ENCODE measurements at regions not wholly inside any gene's neighbourhood (a gene's known extent, or its start where the extent isn't known, plus 50 kb on each side); places are given as distances from the start of the nearest gene placed in this dataset.
A peak's percentile ranks its signal among the peaks of the same experiment; 100 is the strongest.

- Mint-ChIP-seq H3K4me3 (no peak overlapping the region), H3K27me3 (peaks cover 1% of the 10 kb centered on the region), H3K4me1 (peaks cover 1% of the 10 kb centered on the region), H3K27ac (no peak overlapping the region), H3K36me3 (peaks cover 2% of the 10 kb centered on the region), H3K9me3 (peaks cover 7% of the 10 kb centered on the region)
- POLR2A ChIA-PET: no interaction called here
- ATAC-seq (ENCODE audit: low read depth) (no peak), DNase-seq (no peak)
Observed at GRCh38 chr6:14246876-14247275, 129.3 kb downstream of the CD83 start.

GRCh38 chr6:14250573-14250972 lies 133.0 kb downstream of the CD83 start:
- H3K4me3 Mint-ChIP-seq: no peak overlapping the region
- POLR2A ChIA-PET: no interaction called here
- ATAC-seq (ENCODE audit: low read depth): no peak
- peaks cover 9% of the 10 kb centered on the region for H3K9me3 Mint-ChIP-seq
- H3K27ac Mint-ChIP-seq: no peak overlapping the region
- H3K36me3 Mint-ChIP-seq: peaks cover 3% of the 10 kb centered on the region
- DNase-seq: no peak
- peaks cover 1% of the 10 kb centered on the region for H3K27me3 Mint-ChIP-seq
- H3K4me1 Mint-ChIP-seq: peaks cover 7% of the 10 kb centered on the region

GRCh38 chr6:14252271-14252850 lies 134.8 kb downstream of the CD83 start:
- Mint-ChIP-seq H3K36me3 (peaks cover 3% of the 10 kb centered on the region), H3K9me3 (peaks cover 9% of the 10 kb centered on the region), H3K27me3 (peaks cover 1% of the 10 kb centered on the region), H3K4me1 (peaks cover 7% of the 10 kb centered on the region), H3K4me3 (no peak overlapping the region), H3K27ac (no peak overlapping the region)
- POLR2A ChIA-PET: no interaction called here
- ATAC-seq (ENCODE audit: low read depth): no peak
- no peak for DNase-seq

GRCh38 chr6:14254505-14254904 lies 136.9 kb downstream of the CD83 start:
- no peak overlapping the region for H3K4me3 Mint-ChIP-seq
- peak; percentile 67 for ATAC-seq (ENCODE audit: low read depth)
- peaks cover 9% of the 10 kb centered on the region for H3K4me1 Mint-ChIP-seq
- POLR2A ChIA-PET: no interaction called here
- H3K36me3 Mint-ChIP-seq: peaks cover 3% of the 10 kb centered on the region
- peaks cover 7% of the 10 kb centered on the region for H3K9me3 Mint-ChIP-seq
- H3K27ac Mint-ChIP-seq: peak overlapping the region; percentile 50
- no peak for DNase-seq
- H3K27me3 Mint-ChIP-seq: peaks cover 1% of the 10 kb centered on the region

- Mint-ChIP-seq H3K27ac (no peak overlapping the region), H3K27me3 (no peaks in the 10 kb centered on the region), H3K4me1 (peaks cover 9% of the 10 kb centered on the region), H3K4me3 (no peak overlapping the region), H3K9me3 (peaks cover 7% of the 10 kb centered on the region), H3K36me3 (peaks cover 3% of the 10 kb centered on the region)
- DNase-seq: no peak
- no peak for ATAC-seq (ENCODE audit: low read depth)
- POLR2A ChIA-PET: interaction anchor here (0.7 kb wide), 1 partner anchor 48 kb away, joined by 3 read pairs; no protein-coding TSS in a partner anchor
Observed at GRCh38 chr6:14255916-14256315, 138.3 kb downstream of the CD83 start.

- H3K9me3 Mint-ChIP-seq: peaks cover 7% of the 10 kb centered on the region
- ATAC-seq (ENCODE audit: low read depth) (no peak), DNase-seq (no peak)
- no peaks in the 10 kb centered on the region for H3K27me3 Mint-ChIP-seq
- POLR2A ChIA-PET: no interaction called here
- peaks cover 9% of the 10 kb centered on the region for H3K4me1 Mint-ChIP-seq
- no peak overlapping the region for H3K27ac Mint-ChIP-seq
- H3K4me3 Mint-ChIP-seq: no peak overlapping the region
- H3K36me3 Mint-ChIP-seq: no peaks in the 10 kb centered on the region
Observed at GRCh38 chr6:14258117-14258516, 140.5 kb downstream of the CD83 start.

- DNase-seq: no peak
- POLR2A ChIA-PET: no interaction called here
- Mint-ChIP-seq H3K9me3 (peaks cover 5% of the 10 kb centered on the region), H3K4me3 (no peak overlapping the region), H3K27ac (no peak overlapping the region), H3K4me1 (peaks cover 9% of the 10 kb centered on the region), H3K36me3 (no peaks in the 10 kb centered on the region), H3K27me3 (no peaks in the 10 kb centered on the region)
- no peak for ATAC-seq (ENCODE audit: low read depth)
Observed at GRCh38 chr6:14258695-14259593, 141.4 kb downstream of the CD83 start.

GRCh38 chr6:14259594-14260152 lies 142.1 kb downstream of the CD83 start:
- Mint-ChIP-seq H3K36me3 (peaks cover 4% of the 10 kb centered on the region), H3K4me1 (peaks cover 4% of the 10 kb centered on the region), H3K27me3 (no peaks in the 10 kb centered on the region)

GRCh38 chr6:14260839-14261238 lies 143.3 kb downstream of the CD83 start:
- H3K27ac Mint-ChIP-seq: no peak overlapping the region
- DNase-seq: no peak
- H3K27me3 Mint-ChIP-seq: no peaks in the 10 kb centered on the region
- no peak overlapping the region for H3K4me3 Mint-ChIP-seq
- peaks cover 5% of the 10 kb centered on the region for H3K9me3 Mint-ChIP-seq
- POLR2A ChIA-PET: interaction anchor here (0.6 kb wide), 1 partner anchor 10 kb away, joined by 3 read pairs; no protein-coding TSS in a partner anchor
- peaks cover 1% of the 10 kb centered on the region for H3K4me1 Mint-ChIP-seq
- peaks cover 4% of the 10 kb centered on the region for H3K36me3 Mint-ChIP-seq
- no peak for ATAC-seq (ENCODE audit: low read depth)

More at GRCh38 chr6:14259594-14260152, 142.1 kb downstream of the CD83 start:
- POLR2A ChIA-PET: no interaction called here
- Mint-ChIP-seq H3K27ac (no peak overlapping the region), H3K4me3 (no peak overlapping the region), H3K9me3 (peaks cover 4% of the 10 kb centered on the region)
- ATAC-seq (ENCODE audit: low read depth) (no peak), DNase-seq (no peak)

GRCh38 chr6:14263881-14264424 lies 146.4 kb downstream of the CD83 start:
- Mint-ChIP-seq H3K27me3 (no peaks in the 10 kb centered on the region), H3K4me3 (no peak overlapping the region), H3K9me3 (peaks cover 5% of the 10 kb centered on the region), H3K36me3 (peaks cover 4% of the 10 kb centered on the region), H3K27ac (no peak overlapping the region), H3K4me1 (no peaks in the 10 kb centered on the region)
- ATAC-seq (ENCODE audit: low read depth) (no peak), DNase-seq (no peak)
- POLR2A ChIA-PET: no interaction called here

GRCh38 chr6:14265049-14266021 lies 147.8 kb downstream of the CD83 start:
- H3K4me3 Mint-ChIP-seq: no peak overlapping the region
- no peak for DNase-seq
- POLR2A ChIA-PET: no interaction called here
- peaks cover 10% of the 10 kb centered on the region for H3K4me1 Mint-ChIP-seq
- no peaks in the 10 kb centered on the region for H3K27me3 Mint-ChIP-seq
- no peak overlapping the region for H3K27ac Mint-ChIP-seq
- H3K36me3 Mint-ChIP-seq: peaks cover 4% of the 10 kb centered on the region
- H3K9me3 Mint-ChIP-seq: peaks cover 5% of the 10 kb centered on the region
- ATAC-seq (ENCODE audit: low read depth): no peak

GRCh38 chr6:14266266-14266665 lies 148.7 kb downstream of the CD83 start:
- Mint-ChIP-seq H3K27ac (no peak overlapping the region), H3K4me1 (peaks cover 17% of the 10 kb centered on the region)
- no peak for ATAC-seq (ENCODE audit: low read depth)

More at GRCh38 chr6:14266266-14266665, 148.7 kb downstream of the CD83 start:
- Mint-ChIP-seq H3K9me3 (peaks cover 4% of the 10 kb centered on the region), H3K36me3 (peaks cover 4% of the 10 kb centered on the region), H3K4me3 (no peak overlapping the region), H3K27me3 (no peaks in the 10 kb centered on the region)
- DNase-seq: no peak
- POLR2A ChIA-PET: no interaction called here

Data from activated naive CD8-positive, alpha-beta T cell treated with anti-CD3 and anti-CD28 coated beads, Interleukin-2, amount 10 ng/mL, durations not matched to agents 7 days and 5 days (primary cell).